ENCODE measurements at regions not wholly inside any gene's neighbourhood (a gene's known extent, or its start where the extent isn't known, plus 50 kb on each side); places are given as distances from the start of the nearest gene placed in this dataset.
A peak's percentile ranks its signal among the peaks of the same experiment; 100 is the strongest.

DNA sequence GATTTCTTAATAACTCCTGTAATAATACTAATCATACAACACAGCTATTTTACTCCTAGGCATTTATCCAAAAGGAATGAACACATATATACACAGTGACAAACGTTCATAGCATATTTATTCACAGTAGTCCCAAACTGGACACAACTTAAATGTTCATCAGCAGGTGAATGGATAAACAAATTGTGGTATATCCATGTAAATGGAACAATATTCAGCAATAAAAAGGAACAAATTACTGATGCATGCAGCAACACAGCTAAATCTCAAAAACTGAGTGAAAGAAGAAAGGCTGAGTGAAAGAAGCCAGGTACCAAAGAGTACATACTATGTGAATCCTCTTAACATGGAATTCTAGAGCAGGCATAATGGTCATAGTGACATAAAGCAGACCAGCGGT lies 242.7 kb upstream of the USP24 start:
- Histone ChIP-seq H3K9me2 (replicated peaks; ENCODE audit: low read length) (no peaks in the 10 kb centered on the region), H3K4me3 (ENCODE audit: low read length) (no peak overlapping the region), H3K4me2 (ENCODE audit: low read length) (no peak overlapping the region), H3K9me3 (ENCODE audit: low read length) (no peaks in the 10 kb centered on the region), H3K79me2 (ENCODE audit: low read length) (no peaks in the 10 kb centered on the region), H4K20me1 (ENCODE audit: low read length) (no peaks in the 10 kb centered on the region), H3K27me3 (ENCODE audit: low read length) (no peaks in the 10 kb centered on the region), H3K27ac (ENCODE audit: low read length) (no peak overlapping the region), H3F3A (ENCODE audit: low read length, unreplicated experiment) (no peaks in the 10 kb centered on the region), H3K36me3 (ENCODE audit: low read depth, low read length) (no peaks in the 10 kb centered on the region), H3K4me1 (ENCODE audit: insufficient read depth, low read length) (no peaks in the 10 kb centered on the region), H3K9ac (ENCODE audit: low read length) (no peak overlapping the region), H2AFZ (ENCODE audit: low read length) (no peak overlapping the region)
- BruUV-seq (replicated peaks) = no TSS peak
- no peak for DNase-seq
- ATAC-seq = no peak
- intact Hi-C loops (cut with micrococcal nuclease) = no loop called here
- ChIA-PET CTCF (no interaction called here), POLR2A (ENCODE audit: unreplicated experiment) (no interaction called here)
- TF ChIP-seq, protein P1, sequence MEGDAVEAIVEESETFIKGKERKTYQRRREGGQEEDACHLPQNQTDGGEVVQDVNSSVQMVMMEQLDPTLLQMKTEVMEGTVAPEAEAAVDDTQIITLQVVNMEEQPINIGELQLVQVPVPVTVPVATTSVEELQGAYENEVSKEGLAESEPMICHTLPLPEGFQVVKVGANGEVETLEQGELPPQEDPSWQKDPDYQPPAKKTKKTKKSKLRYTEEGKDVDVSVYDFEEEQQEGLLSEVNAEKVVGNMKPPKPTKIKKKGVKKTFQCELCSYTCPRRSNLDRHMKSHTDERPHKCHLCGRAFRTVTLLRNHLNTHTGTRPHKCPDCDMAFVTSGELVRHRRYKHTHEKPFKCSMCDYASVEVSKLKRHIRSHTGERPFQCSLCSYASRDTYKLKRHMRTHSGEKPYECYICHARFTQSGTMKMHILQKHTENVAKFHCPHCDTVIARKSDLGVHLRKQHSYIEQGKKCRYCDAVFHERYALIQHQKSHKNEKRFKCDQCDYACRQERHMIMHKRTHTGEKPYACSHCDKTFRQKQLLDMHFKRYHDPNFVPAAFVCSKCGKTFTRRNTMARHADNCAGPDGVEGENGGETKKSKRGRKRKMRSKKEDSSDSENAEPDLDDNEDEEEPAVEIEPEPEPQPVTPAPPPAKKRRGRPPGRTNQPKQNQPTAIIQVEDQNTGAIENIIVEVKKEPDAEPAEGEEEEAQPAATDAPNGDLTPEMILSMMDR (conservative IDR thresholded peaks at IDR 0.05; ENCODE audit: low read depth, low read length) = no peak
- TF ChIP-seq EZH2 (IDR thresholded peaks at IDR 0.05; ENCODE audit: low read length, unreplicated experiment) (no peak), EZH2phosphoT487 (IDR thresholded peaks at IDR 0.05; ENCODE audit: borderline replicate concordance, low read length) (no peak)

DNA sequence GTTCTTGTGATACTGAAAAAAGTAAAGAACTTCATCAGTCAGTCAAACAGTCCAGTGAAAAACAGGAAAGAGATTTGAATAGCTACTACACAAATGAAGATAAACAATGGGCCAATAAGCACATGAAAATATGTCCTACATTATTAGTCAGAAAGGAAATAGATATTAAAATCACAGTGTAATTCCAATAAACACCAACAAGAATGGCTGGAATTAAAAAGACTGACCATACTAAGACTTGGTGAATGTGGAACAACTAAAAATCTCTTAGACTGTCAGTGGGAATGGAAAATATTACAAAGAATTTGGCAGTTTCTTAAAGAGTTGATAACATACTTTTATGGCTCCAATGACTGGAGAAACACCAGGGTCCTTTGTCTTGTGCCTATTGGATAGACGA lies 241.8 kb upstream of the USP24 start:
- no peaks in the 10 kb centered on the region for H4K20me1 ChIP-seq (ENCODE audit: low read length)
- H3K9ac ChIP-seq (ENCODE audit: low read length) = no peak overlapping the region
- DNase-seq (no peak), ATAC-seq (no peak)
- no peaks in the 10 kb centered on the region for H3K36me3 ChIP-seq (ENCODE audit: low read depth, low read length)
- POLR2A ChIA-PET (ENCODE audit: unreplicated experiment) = no interaction called here
- no peak overlapping the region for H3K27ac ChIP-seq (ENCODE audit: low read length)
- no peaks in the 10 kb centered on the region for H3K4me1 ChIP-seq (ENCODE audit: insufficient read depth, low read length)
- no peaks in the 10 kb centered on the region for H3K27me3 ChIP-seq (ENCODE audit: low read length)
- no peak overlapping the region for H3K4me3 ChIP-seq (ENCODE audit: low read length)
- no peak overlapping the region for H3K4me2 ChIP-seq (ENCODE audit: low read length)
- CTCF ChIA-PET = no interaction called here
- H3F3A ChIP-seq (ENCODE audit: low read length, unreplicated experiment) = no peaks in the 10 kb centered on the region
- TF ChIP-seq EZH2 (IDR thresholded peaks at IDR 0.05; ENCODE audit: low read length, unreplicated experiment) = no peak
- H3K9me2 ChIP-seq (replicated peaks; ENCODE audit: low read length) = no peaks in the 10 kb centered on the region
- H3K79me2 ChIP-seq (ENCODE audit: low read length) = no peaks in the 10 kb centered on the region
- no TSS peak for BruUV-seq (replicated peaks)
- intact Hi-C loops (cut with micrococcal nuclease) = no loop called here
- H3K9me3 ChIP-seq (ENCODE audit: low read length) = no peaks in the 10 kb centered on the region
- H2AFZ ChIP-seq (ENCODE audit: low read length) = no peak overlapping the region

- TF ChIP-seq EZH2 (IDR thresholded peaks at IDR 0.05; ENCODE audit: low read length, unreplicated experiment) = no peak
- Histone ChIP-seq H3K27ac (ENCODE audit: low read length) (peak overlapping the region; percentile 63), H3K4me3 (ENCODE audit: low read length) (no peak overlapping the region), H4K20me1 (ENCODE audit: low read length) (no peaks in the 10 kb centered on the region), H3K9ac (ENCODE audit: low read length) (peak overlapping the region; percentile 35), H3K27me3 (ENCODE audit: low read length) (no peaks in the 10 kb centered on the region), H3K4me2 (ENCODE audit: low read length) (peak overlapping the region; percentile 24), H3K79me2 (ENCODE audit: low read length) (no peaks in the 10 kb centered on the region), H2AFZ (ENCODE audit: low read length) (no peak overlapping the region), H3F3A (ENCODE audit: low read length, unreplicated experiment) (no peaks in the 10 kb centered on the region), H3K9me2 (replicated peaks; ENCODE audit: low read length) (no peaks in the 10 kb centered on the region), H3K36me3 (ENCODE audit: low read depth, low read length) (no peaks in the 10 kb centered on the region), H3K9me3 (ENCODE audit: low read length) (no peaks in the 10 kb centered on the region), H3K4me1 (ENCODE audit: insufficient read depth, low read length) (peaks cover 40% of the 10 kb centered on the region)
- POLR2A ChIA-PET (ENCODE audit: unreplicated experiment) = interaction anchor here (0.6 kb wide), 1 partner anchor 488 kb away, joined by 3 read pairs; no protein-coding TSS in a partner anchor
- CTCF ChIA-PET = no interaction called here
- BruUV-seq (replicated peaks) = no TSS peak
- intact Hi-C loops (cut with micrococcal nuclease) = loop anchor here (10.0 kb wide), 1 partner anchor 163 kb away; no protein-coding TSS in a partner anchor
- ATAC-seq = peak; percentile 8; the same call in 1 of the 2 replicates
- peak; percentile 28 for DNase-seq
Observed at GRCh38 chr1:55448261-55448660, 233.1 kb upstream of the USP24 start.

- no peaks in the 10 kb centered on the region for H3K9me2 ChIP-seq (replicated peaks; ENCODE audit: low read length)
- H3K4me1 ChIP-seq (ENCODE audit: insufficient read depth, low read length) = peaks cover 44% of the 10 kb centered on the region
- peak overlapping the region; percentile 35 for H3K9ac ChIP-seq (ENCODE audit: low read length)
- no peaks in the 10 kb centered on the region for H3K79me2 ChIP-seq (ENCODE audit: low read length)
- H3K36me3 ChIP-seq (ENCODE audit: low read depth, low read length) = no peaks in the 10 kb centered on the region
- no peaks in the 10 kb centered on the region for H4K20me1 ChIP-seq (ENCODE audit: low read length)
- ChIA-PET CTCF (no interaction called here), POLR2A (ENCODE audit: unreplicated experiment) (interaction anchor here (0.6 kb wide), 1 partner anchor 489 kb away, joined by 3 read pairs; no protein-coding TSS in a partner anchor)
- H3K27ac ChIP-seq (ENCODE audit: low read length) = peak overlapping the region; percentile 63
- peak; percentile 67 for ATAC-seq
- H3K27me3 ChIP-seq (ENCODE audit: low read length) = no peaks in the 10 kb centered on the region
- no peak overlapping the region for H3K4me3 ChIP-seq (ENCODE audit: low read length)
- no peaks in the 10 kb centered on the region for H3F3A ChIP-seq (ENCODE audit: low read length, unreplicated experiment)
- TF ChIP-seq EZH2 (IDR thresholded peaks at IDR 0.05; ENCODE audit: low read length, unreplicated experiment) (no peak), EZH2phosphoT487 (IDR thresholded peaks at IDR 0.05; ENCODE audit: borderline replicate concordance, low read length) (no peak)
- TF ChIP-seq, protein P1 (conservative IDR thresholded peaks at IDR 0.05; ENCODE audit: low read depth, low read length) = no peak
- H3K9me3 ChIP-seq (ENCODE audit: low read length) = no peaks in the 10 kb centered on the region
- BruUV-seq (replicated peaks) = no TSS peak
- H2AFZ ChIP-seq (ENCODE audit: low read length) = no peak overlapping the region
- DNase-seq = peak; percentile 86
- H3K4me2 ChIP-seq (ENCODE audit: low read length) = peak overlapping the region; percentile 24
- intact Hi-C loops (cut with micrococcal nuclease) = loop anchor here (10.0 kb wide), 1 partner anchor 163 kb away; no protein-coding TSS in a partner anchor
Observed at GRCh38 chr1:55447488-55447887, 232.3 kb upstream of the USP24 start.
